ENCODE measurements at regions not wholly inside any gene's neighbourhood (a gene's known extent, or its start where the extent isn't known, plus 50 kb on each side); places are given as distances from the start of the nearest gene placed in this dataset.

- no peak for TF ChIP-seq POLR2A (IDR thresholded peaks at IDR 0.05)
- no peak for TF ChIP-seq CTCF (IDR thresholded peaks at IDR 0.05)
Observed at GRCh38 chr4:182170417-182170935, 72.7 kb upstream of the TENM3 start.

Measured in heart left ventricle (tissue), 13 donors.